Psoas muscle (tissue), 7 donors: ENCODE measurements at regions not wholly inside any gene's neighbourhood (a gene's known extent, or its start where the extent isn't known, plus 50 kb on each side); places are given as distances from the start of the nearest gene placed in this dataset.

Experiments
- ATAC-seq, 4 donors: fragments of 200-7000 bp; cut with Tn5 transposase; one replicate each; pipeline ENCODE4 v1.9.1; 2020; ENCODE audit warnings: moderate library complexity in 3 of 4, mild to moderate bottlenecking in 2 of 4
- DNase-seq, 2 donors: peaks; one replicate each; pipeline ENCODE4 v3.0.0-alpha.2; 2020
- H3K27ac ChIP-seq: fragments of 200-600 bp; one replicate; pipeline ENCODE4 v1.8.0; 2022
- H3K27me3 ChIP-seq, 3 donors: fragments of 200-600 bp in 1 of 3; one replicate each; pipeline versions ENCODE4 v1.6.1 to v1.8.0; 2013 to 2022; ENCODE audit warnings: low read length in 2 of 3, mild to moderate bottlenecking in 2 of 3, moderate library complexity in 1 of 3; ENCODE audit not compliant: insufficient read depth in 3 of 3
- H3K36me3 ChIP-seq, 2 donors: fragments of 200-600 bp in 1 of 2; one replicate each; pipeline versions ENCODE4 v1.6.1 to v1.8.0; 2013 to 2022; ENCODE audit warnings: low read depth in 1 of 2, mild to moderate bottlenecking in 1 of 2, moderate library complexity in 1 of 2; ENCODE audit not compliant: insufficient read depth in 1 of 2
- H3K4me1 ChIP-seq: fragments of 200-600 bp; one replicate; pipeline ENCODE4 v1.8.0; 2022
- H3K4me3 ChIP-seq: fragments of 200-600 bp; one replicate; pipeline ENCODE4 v1.8.0; 2022; ENCODE audit warnings: mild to moderate bottlenecking
- H3K9me3 ChIP-seq: fragments of 200-600 bp; one replicate; pipeline ENCODE4 v1.8.0; 2022
- WGBS, 3 donors: extraction: QIAGEN DNeasy Blood & Tissue Kit; methylation state at CpG; one replicate each; pipeline versions ENCODE4 v1.1.6 to v1.1.7; 2013; 5-methylcytosine and 5-hydroxymethylcytosine counted together
- intact Hi-C, 2 donors: fragments of 100-400 bp; cut with DNase I; formaldehyde crosslinking; loops; one replicate each; pipeline versions ENCODE4 v1.11.0 to v1.14.2; 2022
- TF ChIP-seq, protein P1 (sequence below): fragments of 200-600 bp; IDR thresholded peaks from one replicate; pipeline ENCODE4 v1.8.0; 2022; ENCODE audit warnings: antibody characterized with exemption
- donor health status: healthy with polysubstance abuse.
- donor health status: DM: no; HTN: no; CAD: no; lungs with moderate emphysema.
- donor health status: Bipolar disorder and iron deficiency.
- donor health status: healthy.
- donor health status: DM: yes; HTN: yes; CAD: no.
- donor health status: DM: no; HTN: no; CAD: no.
- donor health status: DM: yes; HTN: yes; CAD: no.

- no peaks in the 10 kb centered on the region for H3K9me3 ChIP-seq
- no peak overlapping the region for H3K4me3 ChIP-seq
- TF ChIP-seq, protein P1, sequence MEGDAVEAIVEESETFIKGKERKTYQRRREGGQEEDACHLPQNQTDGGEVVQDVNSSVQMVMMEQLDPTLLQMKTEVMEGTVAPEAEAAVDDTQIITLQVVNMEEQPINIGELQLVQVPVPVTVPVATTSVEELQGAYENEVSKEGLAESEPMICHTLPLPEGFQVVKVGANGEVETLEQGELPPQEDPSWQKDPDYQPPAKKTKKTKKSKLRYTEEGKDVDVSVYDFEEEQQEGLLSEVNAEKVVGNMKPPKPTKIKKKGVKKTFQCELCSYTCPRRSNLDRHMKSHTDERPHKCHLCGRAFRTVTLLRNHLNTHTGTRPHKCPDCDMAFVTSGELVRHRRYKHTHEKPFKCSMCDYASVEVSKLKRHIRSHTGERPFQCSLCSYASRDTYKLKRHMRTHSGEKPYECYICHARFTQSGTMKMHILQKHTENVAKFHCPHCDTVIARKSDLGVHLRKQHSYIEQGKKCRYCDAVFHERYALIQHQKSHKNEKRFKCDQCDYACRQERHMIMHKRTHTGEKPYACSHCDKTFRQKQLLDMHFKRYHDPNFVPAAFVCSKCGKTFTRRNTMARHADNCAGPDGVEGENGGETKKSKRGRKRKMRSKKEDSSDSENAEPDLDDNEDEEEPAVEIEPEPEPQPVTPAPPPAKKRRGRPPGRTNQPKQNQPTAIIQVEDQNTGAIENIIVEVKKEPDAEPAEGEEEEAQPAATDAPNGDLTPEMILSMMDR, result no peak
- intact Hi-C loops, result no loop called here
- ATAC-seq, result no peak
- no peak overlapping the region for H3K27ac ChIP-seq
- no peaks in the 10 kb centered on the region for H3K4me1 ChIP-seq
- no peak for DNase-seq
- no peaks in the 10 kb centered on the region for H3K36me3 ChIP-seq
- H3K27me3 ChIP-seq, result peaks cover 0 to 12% (median 0%) of the 10 kb centered on the region in 3 donors
- WGBS, 3 donors, result 80 to 88% (median 82%) methylated on average over 2 of the region's 2 CpGs
Measured at GRCh38 chr1:5416518-5416917, 575.7 kb downstream of the NPHP4 start.

DNA sequence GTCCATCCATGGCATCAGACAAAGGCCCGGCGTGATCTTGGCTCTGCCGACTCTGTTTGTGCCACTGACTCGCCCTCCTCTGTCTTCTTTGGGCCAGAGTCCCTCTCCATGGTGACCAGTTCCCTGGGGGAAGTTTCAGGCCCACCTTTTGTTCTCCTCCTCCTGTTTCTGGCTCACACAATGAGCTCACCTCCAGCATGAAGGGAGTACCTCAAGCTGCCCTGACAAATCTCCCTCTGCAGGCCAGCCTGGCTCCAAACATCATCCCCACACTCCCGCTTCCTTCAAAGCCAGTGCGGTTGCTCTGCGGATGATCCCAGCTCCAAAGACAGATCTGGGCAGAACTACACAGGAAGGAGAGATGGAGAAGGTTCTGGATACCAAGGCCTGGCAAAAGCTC, 576.6 kb downstream of the NPHP4 start:
- intact Hi-C loops, result no loop called here
- DNase-seq, result no peak
- Histone ChIP-seq H3K27ac (no peak overlapping the region), H3K36me3 (no peaks in the 10 kb centered on the region), H3K27me3 (peaks cover 0 to 6% (median 0%) of the 10 kb centered on the region in 3 donors), H3K9me3 (no peaks in the 10 kb centered on the region), H3K4me1 (no peaks in the 10 kb centered on the region), H3K4me3 (no peak overlapping the region)
- TF ChIP-seq, protein P1, result no peak
- ATAC-seq, result no peak
- WGBS, 3 donors, result 79 to 84% (median 82%) methylated on average over 7 of the region's 7 CpGs

DNA sequence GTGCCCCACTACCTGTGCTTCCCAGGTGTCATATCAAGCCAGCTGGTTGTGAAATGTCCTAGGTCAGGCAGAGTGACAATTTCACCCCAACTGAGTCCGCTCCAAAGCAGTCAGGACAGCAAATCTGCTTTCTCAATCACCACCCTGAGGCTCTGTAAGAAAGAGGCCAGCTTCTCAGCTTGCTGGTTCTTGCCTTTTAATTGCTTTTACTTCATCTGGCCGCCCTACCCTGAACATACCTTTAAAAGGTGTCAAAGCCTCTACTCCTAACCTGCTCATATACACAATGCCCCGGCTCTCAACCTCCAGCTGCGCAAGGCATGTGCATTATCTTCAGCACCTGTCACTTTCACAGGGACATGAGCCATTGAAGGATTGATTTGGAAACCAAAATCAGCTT, 581.6 kb downstream of the NPHP4 start:
- Histone ChIP-seq H3K4me1 (no peaks in the 10 kb centered on the region), H3K4me3 (no peak overlapping the region), H3K36me3 (no peaks in the 10 kb centered on the region), H3K27ac (no peak overlapping the region), H3K27me3 (no peaks in the 10 kb centered on the region), H3K9me3 (no peaks in the 10 kb centered on the region)
- TF ChIP-seq, protein P1, result no peak
- WGBS, 3 donors, result 76 to 78% (median 77%) methylated on average over 4 of the region's 4 CpGs
- intact Hi-C loops, result no loop called here
- ATAC-seq (no peak), DNase-seq (no peak)

DNA sequence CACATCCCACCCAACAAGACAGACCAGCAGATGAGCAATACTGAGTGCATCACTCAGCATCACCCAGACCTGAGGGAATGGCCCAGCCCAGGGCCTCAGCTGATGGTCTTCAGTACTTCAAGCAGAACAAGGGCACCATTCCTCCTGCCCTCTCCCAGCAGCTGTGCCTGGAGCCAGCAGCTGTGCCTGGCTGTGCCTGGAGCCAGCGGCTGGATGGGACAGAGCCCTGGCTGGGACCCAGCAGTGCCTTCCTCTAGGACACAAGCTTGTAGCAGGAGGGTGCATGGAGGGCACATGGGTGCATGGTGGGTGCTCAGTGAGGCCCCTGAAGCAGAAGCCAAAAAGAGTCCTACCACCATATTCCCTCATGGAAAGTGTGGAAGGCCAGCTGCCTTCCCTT, 583.8 kb downstream of the NPHP4 start:
- TF ChIP-seq, protein P1, result no peak
- Histone ChIP-seq H3K27ac (no peak overlapping the region), H3K4me1 (no peaks in the 10 kb centered on the region), H3K27me3 (no peaks in the 10 kb centered on the region), H3K4me3 (no peak overlapping the region), H3K36me3 (no peaks in the 10 kb centered on the region), H3K9me3 (no peaks in the 10 kb centered on the region)
- intact Hi-C loops, result no loop called here
- ATAC-seq, result no peak
- DNase-seq, result no peak
- WGBS, 3 donors, result 31 to 42% (median 35%) methylated on average over 1 of the region's 1 CpG

DNA sequence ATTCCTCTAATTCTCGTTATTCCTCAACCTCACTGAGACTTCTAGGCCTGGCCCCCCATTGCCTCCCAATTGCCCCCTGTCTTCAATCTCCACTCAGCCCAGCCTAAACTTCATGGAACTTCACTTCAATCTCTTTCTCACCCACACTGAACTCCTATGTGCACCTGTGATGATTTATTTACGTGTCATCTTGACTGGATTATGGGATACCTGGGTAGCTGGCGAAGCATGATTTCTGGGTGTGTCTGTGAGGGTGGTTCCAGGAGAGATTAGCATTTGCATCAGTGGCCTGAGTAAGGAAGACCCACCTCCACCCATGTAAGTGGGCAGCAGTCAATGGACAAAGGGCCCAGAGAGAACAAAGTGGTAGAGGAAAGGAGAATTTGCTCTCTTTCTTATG, 587.0 kb downstream of the NPHP4 start:
- TF ChIP-seq, protein P1, result no peak
- Histone ChIP-seq H3K4me1 (no peaks in the 10 kb centered on the region), H3K9me3 (no peaks in the 10 kb centered on the region), H3K4me3 (no peak overlapping the region), H3K36me3 (no peaks in the 10 kb centered on the region), H3K27me3 (peaks cover 0 to 1% (median 0%) of the 10 kb centered on the region in 3 donors), H3K27ac (no peak overlapping the region)
- ATAC-seq (no peak), DNase-seq (no peak)
- intact Hi-C loops, result no loop called here
- WGBS, 3 donors, result 82 to 85% (median 83%) methylated on average over 3 of the region's 3 CpGs
